HG02642 (cell line): ENCODE measurements at regions not wholly inside any gene's neighbourhood (a gene's known extent, or its start where the extent isn't known, plus 50 kb on each side); places are given as distances from the start of the nearest gene placed in this dataset.
"Not testable (repeated sequence)": the region's sequence is repeated elsewhere in the genome, so short reads cannot be mapped to it uniquely, and the experiment has no call there.

Experiments
- ATAC-seq: cut with Tn5 transposase; IDR thresholded peaks from one replicate; pipeline ENCODE4 v1.9.1; 2021; ENCODE audit warnings: mild to moderate bottlenecking; ENCODE audit not compliant: unreplicated experiment, poor library complexity

DNA sequence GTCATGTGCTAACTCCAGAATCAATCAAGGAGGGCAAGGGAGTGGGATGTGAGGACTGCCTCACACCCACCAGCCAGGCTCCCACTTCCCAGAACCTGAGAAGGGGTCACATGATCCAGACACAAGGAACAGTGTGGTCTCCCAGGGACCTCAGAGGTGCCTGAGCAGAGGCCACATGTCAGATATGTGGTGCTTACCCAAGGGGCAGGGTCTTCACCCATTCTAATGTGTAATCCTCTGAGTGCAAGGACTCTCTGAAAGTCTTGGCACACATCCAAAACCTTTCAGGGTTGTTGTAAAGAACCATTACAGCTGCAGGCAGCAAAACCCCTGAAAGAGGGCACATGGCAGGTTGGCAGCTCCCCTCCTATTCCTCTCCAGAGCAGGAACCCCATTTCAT is 656.6 kb downstream of the UQCRFS1 start:
- ATAC-seq = no peak

DNA sequence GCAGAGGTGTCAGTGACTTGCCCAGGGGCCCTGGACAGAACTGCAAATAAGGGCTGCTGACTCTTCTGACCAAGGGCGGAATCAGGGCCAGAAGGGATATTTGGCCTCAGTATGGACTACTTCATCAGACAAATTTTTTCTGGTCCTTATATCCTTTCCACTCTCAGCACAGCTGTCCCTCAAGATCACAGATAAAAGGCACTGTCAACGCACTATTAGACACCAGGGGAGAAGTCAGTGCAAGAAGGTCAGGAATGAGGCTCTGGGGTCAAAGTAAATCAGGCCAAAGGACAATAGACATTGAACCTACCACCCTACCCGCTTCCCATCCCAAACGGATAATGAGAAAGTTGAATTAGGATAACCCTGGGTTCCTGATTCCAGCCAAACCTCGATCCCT is 657.6 kb downstream of the UQCRFS1 start:
- no peak for ATAC-seq

DNA sequence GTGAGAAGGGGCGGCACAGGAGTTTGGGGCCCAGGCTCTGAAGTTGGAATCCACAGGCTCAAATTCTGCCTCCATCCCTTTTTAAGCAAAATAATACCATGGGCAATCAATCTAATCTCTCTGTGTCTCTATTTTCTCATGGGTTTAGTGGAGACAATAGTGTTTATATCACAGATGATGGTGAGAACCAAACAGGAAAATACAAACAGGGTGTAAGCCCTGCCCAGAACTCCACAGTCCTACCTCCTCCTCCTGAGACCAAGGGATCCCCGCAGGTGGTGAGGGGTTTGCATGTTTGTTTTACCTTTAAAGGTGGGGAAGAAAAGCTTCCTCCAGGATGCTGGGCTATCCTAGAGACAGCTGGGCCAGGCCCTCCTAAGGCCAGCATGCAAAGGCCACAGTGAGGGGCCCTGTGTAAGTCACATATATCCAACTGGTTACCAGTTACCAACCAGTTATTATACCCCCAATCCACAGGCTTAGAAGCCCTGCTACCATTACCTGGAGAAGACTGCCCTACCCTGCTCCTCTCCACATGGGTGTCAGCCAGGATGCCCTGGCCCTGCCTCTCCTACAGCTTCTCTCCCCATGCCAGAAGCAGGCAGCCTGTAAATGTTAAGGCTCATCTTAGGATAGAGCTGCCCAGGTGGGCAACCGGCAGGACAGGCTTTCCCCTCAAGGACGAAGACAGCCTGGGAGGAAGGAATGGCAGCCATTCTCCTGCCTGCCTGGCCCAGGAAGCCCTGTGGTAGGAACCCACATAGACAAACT is 658.4 kb downstream of the UQCRFS1 start:
- no peak for ATAC-seq

DNA sequence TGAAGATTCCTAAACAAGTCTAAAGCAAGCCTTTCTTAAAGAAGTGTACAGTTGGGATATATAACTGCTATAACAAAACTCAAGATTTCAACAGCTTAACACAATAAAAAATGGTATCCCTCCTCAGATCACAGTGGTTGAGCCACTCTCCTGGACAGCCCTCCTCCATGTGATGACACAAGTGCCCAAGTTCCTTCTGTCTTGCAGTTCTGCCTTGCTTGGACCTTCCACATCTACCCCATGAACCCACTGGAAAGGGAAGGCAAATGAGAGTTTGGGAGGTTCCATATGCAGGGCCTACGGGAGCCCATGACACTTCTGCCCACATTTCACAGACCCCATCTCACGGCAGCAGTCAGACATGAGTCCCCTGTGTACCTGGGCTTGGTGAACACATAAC is 659.2 kb downstream of the UQCRFS1 start:
- no peak for ATAC-seq

DNA sequence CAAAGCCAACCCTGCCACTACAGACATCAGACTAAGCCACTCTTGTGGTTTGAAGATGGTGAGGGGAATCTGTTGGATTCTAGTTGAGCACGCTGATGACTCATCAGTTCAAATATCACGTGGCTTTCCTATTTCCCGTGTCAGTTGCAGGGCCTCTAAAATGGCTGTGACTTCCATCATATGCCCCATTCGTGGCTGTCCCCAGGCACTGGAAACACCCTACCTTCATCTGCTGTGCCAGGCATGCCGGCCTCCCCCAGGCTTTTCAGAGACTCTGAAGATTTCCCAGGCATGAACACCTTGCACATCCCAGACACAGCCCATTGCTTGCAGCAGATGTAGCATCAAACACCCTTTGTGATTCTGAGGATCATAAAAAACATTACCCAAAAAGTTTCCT is 659.9 kb downstream of the UQCRFS1 start:
- ATAC-seq = no peak

DNA sequence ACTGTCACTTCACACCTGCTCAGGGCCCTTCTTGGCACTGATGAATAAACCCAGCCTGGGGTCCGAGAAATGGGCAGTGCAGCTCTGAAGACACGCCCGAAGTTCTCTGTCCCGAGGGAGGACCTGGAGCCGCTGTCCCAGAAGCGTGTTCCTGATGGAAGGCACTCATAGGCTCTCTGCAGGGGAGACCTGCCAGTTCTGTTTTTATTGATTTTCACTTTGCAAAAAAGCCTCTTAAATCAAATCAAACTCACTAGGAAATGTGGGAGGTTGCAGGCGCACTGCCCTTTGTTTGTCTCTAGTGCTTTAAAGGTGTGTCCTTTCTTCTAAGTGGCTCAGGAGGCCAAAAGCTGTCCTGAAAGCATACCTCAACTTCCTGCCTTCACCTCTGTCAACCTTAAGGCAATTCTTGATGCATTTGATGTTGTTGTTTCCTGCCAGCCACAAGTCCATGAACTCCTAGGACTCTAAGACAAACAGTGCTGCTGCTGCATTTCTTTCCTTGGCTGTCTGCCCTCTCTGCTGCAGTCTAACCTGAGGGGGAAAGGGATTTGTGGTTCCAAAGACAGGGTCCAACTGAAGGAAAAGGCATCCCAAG is 663.2 kb downstream of the UQCRFS1 start:
- ATAC-seq = no peak

DNA sequence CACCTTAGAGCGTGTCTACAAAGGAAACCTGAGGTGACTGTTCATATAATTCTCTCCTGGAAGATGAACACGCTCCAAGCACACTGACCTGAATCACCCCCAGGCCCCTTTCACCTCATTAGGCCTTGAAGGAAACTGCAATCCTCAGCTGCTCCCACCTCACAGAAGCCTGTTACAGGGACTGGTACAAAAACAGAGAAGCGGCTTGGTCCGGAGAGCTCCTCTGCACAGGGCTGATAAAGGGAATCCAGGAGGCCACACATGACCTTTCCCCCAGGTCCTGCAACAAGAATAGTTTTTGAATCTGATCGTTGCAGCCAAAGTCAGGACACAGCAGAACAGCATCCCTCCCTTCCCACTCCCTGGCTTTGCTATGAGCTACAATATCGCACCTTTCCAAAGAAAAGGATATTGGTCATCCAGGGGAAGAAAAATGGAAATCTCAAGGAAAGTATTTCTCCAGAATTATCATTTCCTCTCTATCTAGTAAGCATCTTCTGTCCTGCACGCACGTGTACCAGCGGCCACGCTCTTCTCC is 666.7 kb downstream of the UQCRFS1 start:
- ATAC-seq = no peak

DNA sequence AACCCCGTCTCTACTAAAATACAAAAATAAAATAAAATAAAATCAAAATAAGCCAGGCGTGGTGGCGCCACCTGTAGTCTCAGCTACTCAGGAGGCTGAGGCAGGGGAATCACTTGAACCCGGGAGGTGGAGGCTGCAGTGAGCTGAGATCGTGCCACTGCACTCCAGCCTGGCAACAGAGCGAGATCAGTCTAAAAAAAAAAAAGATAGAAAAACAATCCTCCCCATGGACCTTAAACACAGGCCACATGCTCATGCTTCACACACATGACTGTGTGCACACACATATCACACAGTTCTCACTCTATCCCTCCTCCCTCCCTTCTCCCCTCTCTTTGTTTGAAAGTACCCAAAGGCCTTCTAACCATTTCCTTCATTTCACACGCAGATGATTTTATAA is 667.6 kb downstream of the UQCRFS1 start:
- ATAC-seq = not testable (repeated sequence)

DNA sequence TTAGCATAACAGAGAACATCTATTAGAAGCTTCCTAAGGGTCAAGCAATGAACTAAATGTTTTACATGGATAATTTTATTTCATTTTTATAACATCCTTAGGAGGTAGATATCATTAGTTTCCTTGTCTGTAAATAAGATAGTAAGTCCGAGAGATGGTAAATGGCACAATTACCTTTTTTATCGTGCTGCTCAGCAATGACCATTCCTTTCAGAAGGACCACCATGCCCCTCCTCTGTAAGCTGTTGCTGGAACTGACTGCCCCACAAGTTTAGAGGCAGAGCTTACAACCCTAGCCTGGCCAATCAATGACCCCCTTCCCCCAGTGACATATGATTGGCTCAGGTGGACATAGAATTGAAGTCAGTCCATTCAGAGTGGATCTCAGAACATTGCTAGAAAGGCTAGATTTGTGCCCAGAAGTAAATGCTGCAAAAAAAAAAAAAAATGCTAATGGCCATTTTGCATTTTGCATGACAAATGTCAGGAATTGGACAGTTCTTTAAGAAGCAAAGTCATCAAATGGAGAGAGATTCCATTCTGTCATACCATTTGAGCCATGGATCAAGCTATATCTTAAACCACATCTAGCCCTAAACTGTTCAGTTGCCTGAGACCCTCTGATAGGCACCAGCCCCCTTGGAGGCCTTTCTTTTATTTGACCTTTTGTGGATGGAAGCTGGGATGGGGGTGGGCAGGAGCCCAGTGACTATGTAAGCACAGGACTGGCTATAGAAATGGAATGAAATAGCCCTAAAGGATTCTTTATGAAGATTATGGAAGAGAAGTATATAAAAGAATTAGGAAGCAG is 668.3 kb downstream of the UQCRFS1 start:
- no peak for ATAC-seq

DNA sequence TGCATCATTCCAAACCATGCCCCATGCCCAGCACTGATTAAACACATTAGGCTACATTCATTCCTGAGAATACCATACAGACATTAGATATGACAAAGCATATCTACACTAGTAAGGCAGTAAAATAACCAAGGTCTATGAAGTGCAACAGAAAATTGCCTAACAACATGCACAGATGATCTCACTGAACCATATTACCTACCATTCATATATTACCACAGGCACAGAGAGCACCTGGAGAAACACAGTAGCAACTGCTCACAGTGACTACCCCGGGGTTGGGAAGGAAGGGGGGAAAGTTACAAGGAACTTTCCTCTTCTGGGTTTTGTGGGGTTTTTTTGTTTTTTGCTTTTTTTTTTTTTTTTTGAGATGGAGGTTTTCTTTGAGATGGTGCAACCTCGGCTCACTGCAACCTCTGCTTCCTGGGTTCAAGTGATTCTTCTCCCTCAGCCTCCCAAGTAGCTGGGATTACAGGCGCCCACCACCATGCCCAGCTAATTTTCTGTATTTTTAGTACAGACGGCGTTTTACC is 669.6 kb downstream of the UQCRFS1 start:
- ATAC-seq = no peak

DNA sequence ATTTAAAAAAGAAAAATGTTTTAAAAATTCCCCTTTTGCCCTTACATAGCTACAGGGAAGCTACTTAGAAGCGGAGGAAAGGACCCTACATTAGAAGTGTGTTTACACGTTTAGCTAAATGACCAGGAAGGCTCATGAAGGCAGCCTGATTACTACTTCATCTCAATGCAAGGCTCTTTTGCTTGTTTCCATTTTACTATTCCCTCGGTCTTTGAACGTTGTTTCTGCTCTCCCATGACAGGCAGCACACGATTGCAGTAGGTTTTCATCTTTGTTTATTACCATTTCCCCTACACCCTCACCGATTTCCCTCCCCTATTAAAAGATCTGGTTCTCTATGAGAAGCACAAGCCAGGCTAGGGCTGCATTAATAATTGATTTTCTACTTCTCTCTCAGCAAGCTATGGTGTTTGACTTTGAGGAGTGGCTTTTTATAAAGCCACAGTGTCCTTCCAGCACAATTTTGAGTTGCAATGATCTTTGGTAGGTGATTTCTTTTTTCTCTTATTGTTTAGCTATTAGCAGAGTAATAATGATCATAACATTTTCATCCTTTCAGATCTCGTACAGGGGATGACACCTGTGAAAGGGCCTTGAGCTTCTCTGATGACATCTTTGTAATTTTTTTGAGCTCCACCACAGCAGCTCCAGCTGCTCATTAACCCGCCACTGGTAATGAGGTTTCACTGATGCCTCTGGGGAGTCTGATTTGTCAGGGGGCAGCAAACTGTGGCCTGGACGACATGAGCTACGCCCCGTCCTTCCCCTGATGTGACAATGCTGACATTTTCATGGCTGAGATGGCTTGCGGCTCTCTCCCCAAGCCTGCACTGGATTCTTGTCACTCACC is 670.3 kb downstream of the UQCRFS1 start:
- no peak for ATAC-seq

DNA sequence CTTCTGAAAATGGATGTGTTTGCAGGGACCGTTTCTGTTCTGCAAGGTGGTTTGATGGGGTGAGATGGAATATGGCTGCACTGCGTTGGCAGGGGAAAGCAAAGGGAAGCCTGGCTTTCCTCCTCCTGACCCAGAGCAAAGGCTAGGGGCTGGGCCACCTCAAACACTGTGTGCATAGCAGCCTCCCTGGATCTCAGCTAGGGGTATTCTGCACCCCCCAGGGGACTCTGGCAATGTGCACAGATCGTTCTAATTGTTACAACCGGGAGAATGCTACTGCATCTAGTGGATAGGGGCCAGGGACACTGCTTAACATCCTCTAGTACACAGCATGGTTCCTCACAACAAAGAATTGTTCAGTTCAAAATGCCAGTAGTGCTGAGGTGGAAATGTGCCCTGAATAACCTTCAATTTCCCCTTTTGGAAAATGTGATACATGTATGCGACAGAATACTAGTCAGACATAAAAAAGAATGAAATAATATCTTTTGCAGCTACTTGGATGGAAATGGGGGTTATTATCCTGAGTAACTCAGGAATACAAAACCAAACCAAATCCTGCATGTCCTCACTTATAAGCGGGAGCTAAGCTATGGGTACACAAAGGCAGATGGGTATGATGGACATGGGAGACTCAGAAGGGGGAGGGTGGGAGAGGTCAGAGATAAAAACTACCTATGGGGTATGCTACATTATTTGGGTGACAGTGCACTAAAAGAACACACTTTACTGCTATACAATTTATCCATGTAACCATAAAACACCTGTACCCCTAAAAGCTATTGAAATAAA is 671.2 kb downstream of the UQCRFS1 start:
- no peak for ATAC-seq

DNA sequence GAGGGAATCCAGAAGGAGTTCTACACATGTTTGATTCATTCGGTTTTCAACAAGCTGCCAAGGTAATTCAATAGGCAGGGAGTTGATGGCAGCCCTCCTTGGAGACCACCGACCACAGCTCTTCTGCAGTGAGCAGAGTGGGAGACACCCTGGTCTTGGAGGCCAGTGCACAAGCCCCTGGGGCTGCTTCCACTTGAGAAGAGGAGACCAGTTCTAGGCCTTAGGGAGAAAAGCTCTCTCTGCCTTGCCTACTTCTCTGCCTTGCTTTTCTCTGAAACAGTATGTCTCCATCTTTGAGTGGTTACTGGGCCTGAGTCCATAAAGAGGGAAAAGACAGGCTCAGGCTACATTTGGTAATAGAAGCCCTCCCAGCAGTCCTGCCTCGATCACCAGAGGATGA is 671.9 kb downstream of the UQCRFS1 start:
- no peak for ATAC-seq

DNA sequence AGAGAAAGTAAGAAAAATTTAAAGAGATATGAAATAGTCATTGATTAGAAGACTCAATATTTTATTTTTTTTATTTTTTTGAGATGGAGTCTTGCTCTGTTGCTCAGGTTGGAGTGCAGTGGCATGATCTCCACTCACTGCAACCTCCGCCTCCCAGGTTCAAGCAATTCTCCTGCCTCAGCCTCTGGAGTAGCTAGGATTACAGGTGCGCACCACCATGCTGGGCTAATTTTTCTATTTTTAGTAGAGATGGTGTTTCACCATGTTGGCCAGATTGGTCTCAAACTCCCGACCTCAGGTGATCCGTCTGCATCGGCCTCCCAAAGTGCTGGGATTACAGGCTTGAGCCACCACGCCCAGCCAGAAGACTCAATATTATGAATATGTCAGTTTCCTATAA is 672.6 kb downstream of the UQCRFS1 start:
- not testable (repeated sequence) for ATAC-seq

DNA sequence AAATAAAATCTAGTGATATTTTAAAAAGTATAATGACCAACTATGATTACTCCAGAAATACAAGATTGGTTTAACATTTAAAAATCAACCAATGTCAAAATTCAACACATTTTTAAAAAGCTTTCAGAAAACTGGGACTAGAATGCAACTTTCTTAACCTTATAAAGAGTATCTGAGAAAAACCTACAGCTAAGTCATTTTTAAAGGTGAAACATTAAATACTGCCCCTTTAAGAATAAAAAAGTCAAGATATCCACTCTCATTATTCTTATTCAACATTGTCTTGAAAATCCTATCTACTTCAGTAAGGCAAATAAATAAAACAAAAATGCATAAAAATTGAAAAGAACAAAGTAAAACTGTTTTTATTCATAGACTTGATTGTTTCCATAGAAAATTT is 673.2 kb downstream of the UQCRFS1 start:
- no peak for ATAC-seq

DNA sequence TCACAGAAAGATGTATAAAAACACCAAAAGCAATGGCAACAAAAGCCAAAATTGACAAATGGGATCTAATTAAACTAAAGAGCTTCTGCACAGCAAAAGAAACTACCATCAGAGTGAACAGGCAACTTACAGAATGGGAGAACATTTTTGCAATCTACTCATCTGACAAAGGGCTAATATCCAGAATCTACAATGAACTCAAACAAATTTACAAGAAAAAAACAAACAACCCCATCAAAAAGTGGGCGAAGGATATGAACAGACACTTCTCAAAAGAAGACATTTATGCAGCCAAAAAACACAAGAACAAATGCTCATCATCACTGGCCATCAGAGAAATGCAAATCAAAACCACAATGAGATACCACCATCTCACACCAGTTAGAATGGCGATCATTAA is 674.4 kb downstream of the UQCRFS1 start:
- ATAC-seq = not testable (repeated sequence)

DNA sequence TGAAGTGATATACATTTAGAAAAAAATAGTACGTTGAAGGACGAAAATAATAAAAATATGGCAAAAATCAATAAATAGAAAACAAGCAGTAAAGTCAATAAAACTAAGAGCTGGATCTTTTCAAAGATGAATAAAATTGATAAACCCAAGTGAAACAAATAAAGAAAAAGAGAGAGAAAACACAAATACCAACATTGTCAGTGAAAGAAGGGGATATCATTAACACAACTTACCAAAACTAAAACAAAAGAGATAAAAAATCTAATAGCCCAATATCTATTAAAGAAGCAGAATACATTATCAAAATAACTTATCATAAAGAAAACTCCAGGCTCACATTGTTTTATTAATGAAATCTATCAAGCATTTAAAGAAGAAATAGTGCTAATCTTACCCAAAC is 675.1 kb downstream of the UQCRFS1 start:
- no peak for ATAC-seq

DNA sequence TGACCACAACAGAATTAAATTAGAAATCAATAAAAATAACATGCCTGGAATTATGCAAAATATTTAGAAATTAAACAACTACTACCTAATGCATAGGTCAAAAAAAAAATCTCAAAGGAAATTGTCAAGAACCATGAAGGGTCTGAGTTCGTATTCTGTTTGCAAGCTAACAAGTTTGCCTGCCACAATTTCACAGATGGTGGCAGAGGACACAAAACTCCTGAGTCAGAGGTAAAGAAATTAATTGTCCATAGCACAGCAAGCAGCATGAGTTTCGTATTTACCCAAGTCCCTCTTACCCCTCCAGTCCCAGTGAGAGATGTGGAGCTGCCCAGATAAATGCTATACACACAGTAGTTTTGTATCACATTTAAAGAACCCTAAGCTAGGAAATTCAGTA is 675.9 kb downstream of the UQCRFS1 start:
- no peak for ATAC-seq

DNA sequence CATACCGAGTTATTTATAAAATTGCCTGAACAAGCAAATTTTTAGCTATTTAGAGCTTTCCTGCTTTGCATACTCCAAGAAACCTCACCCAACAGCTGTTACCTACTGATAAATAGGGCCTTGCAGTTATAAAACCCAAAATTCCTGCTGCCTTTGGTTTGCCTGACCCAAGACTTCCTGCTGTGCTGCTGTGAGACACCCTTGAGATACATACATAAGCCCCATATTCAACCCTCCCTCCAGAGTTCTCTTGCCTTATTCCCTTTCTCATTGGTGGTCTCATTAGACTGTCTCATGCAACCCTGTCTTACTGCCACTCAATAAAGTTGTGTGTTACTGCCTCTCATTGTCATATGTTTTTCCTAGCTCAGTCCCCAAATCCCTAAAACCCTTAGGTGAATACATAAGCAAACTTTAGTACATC is 677.6 kb downstream of the UQCRFS1 start:
- no peak for ATAC-seq
